Anterior cingulate cortex (tissue), 58 donors: ENCODE measurements at regions not wholly inside any gene's neighbourhood (a gene's known extent, or its start where the extent isn't known, plus 50 kb on each side); places are given as distances from the start of the nearest gene placed in this dataset.
"Not testable (repeated sequence)": the region's sequence is repeated elsewhere in the genome, so short reads cannot be mapped to it uniquely, and the experiment has no call there.

Experiments
- DNase-seq, 58 donors: peaks; one replicate each; lab custom pipeline; 2025; lab: John Stamatoyannopoulos, UW

DNA sequence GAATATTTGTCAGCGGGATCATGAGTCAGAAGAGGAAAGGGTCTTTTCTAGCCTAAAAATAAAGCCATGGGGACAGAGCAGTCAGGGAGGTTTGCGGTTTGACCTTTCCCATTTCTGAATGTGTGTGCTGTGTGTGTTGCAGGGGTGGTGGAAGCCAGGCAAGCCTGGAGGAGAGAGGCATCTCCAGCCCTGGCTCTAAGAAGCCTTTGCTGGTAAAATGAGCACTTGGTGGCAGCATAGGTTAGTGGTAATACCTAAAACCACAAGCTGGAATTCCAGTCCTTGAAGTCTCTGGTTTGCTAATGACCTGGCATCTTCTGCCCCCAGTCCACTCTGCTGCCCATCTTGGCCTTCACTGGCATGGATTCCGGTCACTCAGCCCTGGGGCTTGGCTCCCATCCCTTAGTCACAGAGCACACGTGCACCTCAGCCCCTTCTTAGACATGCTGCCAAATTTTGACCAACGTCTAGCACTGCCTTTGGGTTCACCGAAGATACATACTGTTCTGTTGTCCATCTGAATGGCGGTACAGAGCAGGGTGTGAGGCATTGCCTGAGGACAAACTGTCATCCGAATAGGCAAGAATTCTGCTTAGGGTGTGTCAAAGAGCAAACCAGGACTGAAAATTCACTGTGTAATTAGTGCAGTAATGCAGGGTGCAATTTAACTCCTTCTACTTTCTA is 52.7 kb downstream of the KCNA5 start:
- no peak for DNase-seq

DNA sequence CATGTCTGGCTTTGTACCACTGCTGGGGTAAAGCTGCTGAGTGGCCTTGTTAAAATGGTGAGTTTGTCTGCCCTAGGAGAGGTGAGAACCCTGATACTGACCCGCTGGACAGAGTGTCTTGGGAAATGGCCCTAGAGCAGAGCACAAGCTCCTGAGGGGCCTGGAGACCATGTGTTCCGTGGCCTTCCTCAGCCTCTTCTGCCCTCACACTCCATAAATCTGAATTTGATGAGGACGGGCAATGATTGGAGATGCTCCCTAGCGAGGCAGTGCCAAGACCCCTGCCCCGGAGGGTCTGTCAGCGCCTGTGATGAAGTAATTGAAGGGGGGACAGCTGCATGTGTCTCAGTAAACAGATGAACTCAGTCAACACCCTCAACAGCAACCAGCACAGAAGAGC is 54.1 kb downstream of the KCNA5 start:
- no peak for DNase-seq

DNA sequence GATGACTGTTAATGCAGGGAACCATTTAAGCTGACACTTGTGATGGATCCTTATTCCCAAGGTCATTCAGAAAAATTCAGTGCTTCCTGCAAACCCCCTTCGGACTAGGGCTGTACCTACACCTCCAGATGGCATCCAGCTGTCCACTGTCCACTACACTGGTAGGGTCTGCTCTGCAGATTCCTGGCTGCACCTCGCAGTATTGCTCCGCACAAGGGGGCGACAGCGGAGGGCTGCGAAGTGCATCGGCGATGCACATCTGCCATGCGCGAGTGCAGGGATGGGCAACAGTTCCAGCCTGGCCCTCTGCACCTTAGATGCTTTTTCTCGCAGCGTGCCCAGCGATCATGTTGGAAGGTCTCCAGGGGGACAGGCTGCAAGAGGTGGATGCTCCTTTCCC is 55.5 kb downstream of the KCNA5 start:
- no peak for DNase-seq

DNA sequence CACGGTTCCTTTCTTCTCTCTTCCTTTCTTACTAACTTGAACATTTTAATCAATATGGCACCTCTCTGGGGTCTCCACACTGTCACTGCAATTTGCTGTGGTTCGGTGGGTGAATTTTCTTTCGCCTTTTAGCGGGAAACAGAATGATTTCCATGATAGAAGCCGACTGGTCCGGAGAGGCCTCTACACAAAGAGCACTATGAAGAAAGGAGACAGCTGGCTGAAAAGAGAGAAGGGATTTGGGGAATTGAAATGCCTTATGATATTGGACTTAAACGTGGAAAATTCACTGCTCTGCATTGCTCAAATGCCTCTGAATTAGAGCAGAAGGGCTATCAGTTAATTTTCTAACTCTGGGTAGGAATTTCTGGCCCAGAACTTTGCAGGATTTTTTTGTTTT is 55.9 kb downstream of the KCNA5 start:
- no peak for DNase-seq

DNA sequence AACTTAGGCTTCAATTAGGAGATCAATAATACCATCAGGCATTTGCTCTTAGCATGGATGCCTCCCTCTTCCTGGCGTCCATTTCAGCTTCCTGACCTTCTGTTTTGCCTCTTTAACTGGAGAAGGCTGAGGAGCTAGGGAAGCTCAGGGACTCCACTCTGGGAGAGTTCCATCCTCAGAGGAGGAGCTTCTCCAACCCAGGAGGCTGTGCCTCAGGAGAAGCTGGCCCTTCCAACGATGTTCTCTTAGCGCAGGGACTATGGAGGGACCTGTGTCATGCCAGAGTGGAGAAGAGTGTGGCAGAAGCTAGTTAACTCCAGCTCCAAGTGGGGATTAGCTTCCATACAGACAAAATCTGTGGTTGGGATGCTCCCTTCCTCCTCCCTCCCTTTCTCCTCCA is 58.0 kb downstream of the KCNA5 start:
- no peak for DNase-seq

DNA sequence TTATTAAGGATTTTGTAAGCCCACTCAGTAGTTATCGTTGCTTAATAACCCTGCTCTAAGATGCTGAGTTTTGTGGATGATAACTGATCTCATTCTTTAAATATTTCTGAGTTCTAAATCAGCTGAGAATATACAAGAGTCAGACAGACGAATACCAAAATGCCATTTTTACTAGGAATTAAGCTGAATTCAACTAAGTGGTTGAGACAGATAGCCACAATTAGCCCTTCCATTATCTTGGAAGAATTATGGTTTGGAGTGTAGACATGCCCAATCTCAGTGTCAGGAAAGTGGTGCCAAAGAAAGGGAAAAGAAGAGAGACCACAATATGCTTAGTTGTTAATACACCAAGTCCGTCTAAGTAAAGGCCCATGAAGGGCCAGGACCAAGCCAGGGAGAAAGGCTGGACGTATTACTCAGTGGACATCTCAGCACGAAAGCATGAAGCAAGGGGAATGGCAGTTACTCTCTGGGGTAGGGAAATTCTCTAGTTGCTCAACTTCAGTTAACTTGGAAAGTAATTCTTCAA is 58.6 kb downstream of the KCNA5 start:
- no peak for DNase-seq

DNA sequence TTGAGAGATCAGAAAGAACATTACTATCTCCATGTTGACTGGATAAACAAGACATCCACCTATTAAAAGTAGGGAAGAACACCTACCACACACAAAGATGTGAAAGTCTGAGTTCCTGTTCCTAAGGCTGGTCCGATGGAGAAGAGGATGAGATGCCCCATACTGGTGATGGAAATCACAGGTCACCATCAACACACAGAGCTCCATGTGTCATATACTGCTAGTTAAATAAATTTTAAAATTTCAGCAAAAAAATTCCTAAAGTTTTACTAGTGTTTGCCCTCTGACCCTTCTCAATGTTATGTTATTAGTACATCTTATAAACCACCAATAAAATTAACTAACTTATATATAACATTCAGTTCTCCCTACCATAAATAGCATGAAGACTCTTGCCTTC is 59.1 kb downstream of the KCNA5 start:
- DNase-seq = no peak

DNA sequence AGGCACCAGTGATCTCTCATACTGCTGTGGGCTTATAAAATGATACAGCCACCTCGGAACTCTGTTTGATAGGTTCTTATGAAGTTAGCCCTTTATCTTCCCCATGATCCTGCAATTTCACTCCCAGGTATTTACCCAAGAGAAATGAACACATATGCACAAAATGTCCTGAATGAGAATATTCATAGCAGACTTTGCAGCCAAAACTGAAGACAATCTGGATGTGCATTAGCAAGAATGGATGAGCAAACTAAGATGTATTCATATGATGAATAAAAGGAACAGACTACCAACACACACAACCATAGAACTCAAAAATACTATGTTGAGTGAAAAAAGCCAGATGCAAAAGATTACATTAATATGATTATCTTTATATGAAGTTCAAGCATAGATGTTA is 66.7 kb downstream of the KCNA5 start:
- DNase-seq = no peak

DNA sequence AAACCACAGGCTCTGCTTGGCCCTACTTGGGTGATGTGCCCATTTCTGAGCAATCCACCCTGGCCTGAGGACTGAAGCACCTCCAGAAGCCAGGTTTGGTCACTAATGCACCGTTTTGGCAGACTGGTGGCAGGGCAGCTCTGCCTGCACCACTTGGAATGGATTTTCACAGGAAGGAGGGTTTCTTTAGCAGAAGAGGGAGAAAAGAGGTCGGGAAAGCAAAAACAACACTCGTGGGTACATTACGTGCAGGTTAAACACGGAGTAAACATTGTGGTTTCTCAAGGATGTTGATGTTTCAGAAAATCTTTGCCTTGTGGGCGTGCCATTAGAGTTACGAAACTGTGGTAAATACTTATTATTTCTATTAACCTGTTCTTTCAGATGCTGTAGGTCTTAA is 70.8 kb downstream of the KCNA5 start:
- DNase-seq = no peak

DNA sequence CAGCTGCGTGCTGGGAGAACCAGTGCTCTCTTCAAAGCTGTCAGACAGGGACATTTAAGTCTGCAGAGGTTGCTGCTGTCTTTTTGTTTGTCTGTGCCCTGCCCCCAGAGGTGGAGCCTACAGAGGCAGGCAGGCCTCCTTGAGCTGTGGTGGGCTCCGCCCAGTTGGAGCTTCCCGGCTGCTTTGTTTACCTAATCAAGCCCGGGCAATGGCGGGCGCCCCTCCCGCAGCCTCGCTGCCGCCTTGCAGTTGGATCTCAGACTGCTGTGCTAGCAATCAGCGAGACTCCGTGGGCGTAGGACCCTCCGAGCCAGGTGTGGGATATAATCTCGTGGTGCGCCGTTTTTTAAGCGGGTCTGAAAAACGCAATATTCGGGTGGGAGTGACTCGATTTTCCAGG is 78.1 kb downstream of the KCNA5 start:
- not testable (repeated sequence) for DNase-seq

DNA sequence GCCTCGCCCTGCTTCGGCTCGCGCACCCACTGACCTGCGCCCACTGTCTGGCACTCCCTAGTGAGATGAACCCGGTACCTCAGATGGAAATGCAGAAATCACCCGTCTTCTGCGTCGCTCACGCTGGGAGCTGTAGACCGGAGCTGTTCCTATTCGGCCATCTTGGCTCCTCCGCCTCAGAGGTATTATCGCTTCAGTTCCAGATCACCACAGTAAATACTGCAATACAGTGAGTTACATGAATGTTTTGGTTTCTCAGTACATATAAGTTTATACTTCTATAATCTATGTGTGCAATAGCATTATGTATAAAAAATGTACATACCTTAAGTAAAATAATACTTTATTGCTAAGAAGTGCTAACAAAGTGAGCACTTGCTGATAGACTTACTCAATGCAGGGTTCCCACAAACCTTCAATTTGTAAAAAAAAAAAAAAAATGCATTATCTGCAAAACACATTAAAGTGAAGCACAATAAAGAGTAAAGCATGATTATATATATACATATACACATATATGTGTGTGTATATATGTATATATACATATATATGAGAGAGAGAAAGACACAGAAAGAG is 78.7 kb downstream of the KCNA5 start:
- not testable (repeated sequence) for DNase-seq

DNA sequence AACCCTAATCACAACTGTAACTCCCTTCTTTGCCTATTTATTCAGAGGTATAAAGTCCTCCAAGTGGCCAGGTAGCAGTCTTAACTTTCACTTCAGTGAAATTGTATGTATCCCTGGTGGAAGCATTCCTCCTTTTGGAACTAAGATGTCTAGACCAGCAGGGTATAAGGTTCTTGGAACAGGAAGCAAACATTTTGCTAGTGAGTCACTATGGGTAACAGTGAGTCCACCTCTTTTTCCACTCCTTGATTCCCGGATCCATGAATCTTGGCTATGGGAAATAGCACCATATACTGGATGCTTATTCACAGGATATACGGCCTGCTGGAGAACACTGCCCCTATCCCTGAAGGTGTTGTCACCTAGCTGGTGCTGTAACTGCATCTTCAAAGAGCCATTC is 80.2 kb downstream of the KCNA5 start:
- DNase-seq = no peak

DNA sequence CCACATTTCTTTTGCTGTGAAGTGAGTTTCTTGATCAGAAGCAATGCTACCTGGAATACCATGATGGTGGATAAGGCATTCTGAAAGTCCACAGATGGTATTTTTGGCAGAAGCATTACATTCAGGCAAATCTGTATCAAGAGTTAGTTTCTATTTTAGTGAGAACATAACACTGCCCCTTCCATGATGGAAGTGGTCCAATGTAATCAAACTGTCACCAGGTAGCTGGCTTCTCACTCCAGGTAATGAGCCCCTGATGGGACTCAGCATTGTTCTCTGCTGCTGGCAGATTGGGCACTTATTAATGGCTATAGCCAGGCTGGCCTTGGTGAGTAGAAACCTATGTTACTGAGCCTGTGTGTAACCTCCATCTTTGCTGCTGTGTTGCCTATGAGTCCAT is 80.7 kb downstream of the KCNA5 start:
- DNase-seq = no peak

DNA sequence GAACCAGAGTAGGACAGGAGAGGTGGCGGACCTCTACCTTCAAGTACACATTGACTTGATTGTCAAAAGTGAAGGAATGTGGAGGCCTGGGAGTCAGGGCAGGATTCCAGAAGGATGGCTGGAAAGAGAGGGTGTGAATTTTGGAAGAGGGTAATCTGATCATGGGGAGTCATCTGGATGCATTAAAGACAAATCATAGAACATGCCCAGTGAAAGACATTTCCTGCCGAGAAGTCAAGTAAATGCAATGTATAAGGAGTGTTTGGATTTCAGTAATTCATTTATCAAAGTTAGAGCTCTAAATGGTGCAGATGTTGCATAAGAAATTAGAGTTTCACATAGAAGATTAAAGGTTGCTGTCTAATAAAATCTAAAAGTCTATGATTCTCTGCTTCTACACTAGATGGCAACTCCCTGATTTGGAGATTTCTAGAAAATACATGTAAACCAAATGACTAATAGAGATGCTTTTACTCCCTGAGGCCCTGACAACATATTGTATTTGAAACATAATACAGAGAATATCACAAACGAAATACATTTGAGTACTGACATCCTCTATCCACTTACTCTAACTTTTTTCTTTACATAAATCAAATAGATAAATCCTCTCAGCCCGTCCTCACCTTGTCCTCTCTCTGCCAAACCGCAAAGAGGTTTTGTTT is 91.3 kb downstream of the KCNA5 start:
- no peak for DNase-seq

DNA sequence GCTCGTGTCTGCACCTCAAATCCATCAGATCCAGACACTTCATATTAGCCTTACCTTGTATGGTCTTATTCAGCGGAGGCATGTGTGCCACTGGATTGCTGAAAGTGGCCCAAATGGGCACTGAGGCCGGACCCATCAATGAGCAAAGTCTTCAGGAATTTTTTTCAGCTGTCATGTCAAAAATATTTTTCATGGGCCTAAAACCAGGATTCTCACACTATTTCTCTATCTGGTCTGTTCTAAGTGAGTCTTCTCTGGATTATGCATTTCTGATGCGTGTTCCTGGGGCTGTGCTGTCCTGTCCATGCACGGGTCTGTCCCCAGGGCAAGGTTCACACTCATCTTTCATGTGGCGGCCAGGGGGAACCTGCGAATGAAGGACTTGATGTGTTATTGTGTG is 94.6 kb downstream of the KCNA5 start:
- DNase-seq = no peak

DNA sequence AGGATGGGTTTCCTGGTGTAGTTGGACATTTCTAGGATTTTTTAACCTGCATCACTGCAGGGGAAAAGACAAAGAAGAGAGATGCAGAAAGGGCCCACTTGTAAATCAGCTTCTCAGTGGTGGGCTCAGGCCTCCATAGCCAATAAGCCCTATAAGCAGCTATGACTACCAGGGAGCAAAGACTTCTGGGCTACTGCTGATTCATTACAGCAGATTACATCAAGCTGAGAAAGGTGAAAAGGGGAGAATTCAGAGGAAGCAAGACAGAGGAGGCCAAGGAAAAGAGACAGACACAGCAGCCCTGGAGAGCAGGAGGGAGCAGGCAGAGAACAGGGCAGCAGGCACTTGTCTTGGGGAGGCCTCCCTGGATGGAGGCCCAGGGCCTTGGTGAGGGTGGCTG is 95.2 kb downstream of the KCNA5 start:
- no peak for DNase-seq

DNA sequence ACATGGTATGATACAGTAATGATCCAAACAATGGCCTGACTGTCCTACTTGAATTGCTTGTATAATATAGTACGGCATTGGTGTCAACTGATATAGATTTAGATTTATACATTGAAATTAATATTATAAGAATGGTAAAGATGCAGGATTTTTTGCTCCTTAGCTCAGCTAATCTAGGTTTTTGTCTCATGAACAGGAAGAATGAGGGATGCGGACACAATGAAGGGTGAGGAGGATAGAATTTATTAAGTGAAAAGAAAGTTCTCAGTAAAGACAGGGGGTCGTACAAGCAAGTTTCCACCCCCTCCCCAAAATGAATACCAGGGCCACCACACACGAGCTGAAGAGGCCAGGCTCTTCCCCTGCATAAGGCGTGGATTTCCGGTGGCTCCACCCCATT is 96.1 kb downstream of the KCNA5 start:
- DNase-seq = no peak

DNA sequence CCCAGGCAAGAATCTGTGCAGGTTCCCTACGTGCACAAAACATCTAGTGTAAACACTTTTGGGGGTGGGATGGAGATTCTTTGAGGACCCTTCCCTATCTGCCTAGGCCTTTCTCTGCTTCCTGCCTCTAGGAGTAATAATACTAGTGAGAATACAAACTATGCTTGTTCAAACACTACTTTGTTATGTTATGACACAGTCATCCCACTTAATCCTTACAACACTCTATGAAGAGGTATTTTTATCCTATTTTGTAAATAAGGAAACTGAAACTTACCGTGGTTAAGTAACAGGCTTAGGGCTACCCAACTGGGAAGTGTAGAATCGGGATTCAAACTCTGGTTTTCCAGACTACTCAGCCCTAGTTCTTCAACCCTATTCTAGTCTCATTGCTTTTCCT is 96.5 kb downstream of the KCNA5 start:
- DNase-seq = no peak

DNA sequence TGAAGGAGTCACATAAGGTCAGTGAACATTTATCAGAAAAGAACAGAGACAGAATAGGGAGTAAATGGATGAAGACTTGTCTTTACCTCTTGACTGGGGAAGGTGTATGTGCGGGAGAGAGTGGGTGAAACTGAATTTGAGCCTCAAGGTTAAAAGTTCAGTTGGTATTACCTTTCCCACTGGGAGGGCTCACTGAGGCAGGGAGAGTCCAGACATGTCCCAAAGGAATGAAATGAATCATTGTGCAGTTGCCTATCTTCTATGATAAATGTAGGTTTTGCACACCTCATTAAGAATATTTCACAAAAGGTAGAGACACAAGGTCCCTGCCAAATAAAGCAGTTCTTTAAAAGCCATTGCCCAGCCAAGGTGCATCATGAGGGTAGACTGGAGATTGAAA is 105.2 kb downstream of the KCNA5 start:
- no peak for DNase-seq

DNA sequence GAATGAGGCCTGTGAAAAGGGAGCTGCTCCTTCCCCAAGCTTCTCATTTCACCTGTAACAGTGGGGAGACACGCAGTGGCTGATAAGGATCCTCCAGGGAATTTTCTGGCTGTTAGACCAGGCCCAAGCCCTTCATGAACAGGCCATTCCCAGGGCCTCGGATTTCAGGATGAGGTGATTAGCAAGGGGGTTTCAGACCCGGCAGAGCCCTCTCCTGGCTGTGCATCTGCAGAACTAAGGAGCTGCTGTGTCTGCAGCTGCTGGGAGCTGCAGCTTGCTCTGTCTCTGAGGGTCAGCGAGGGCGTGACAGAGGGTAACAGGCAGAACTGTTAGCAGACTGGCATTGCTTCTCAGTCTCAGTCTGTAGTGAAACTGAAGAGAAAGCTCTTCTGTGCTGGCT is 110.4 kb downstream of the KCNA5 start:
- DNase-seq = no peak

DNA sequence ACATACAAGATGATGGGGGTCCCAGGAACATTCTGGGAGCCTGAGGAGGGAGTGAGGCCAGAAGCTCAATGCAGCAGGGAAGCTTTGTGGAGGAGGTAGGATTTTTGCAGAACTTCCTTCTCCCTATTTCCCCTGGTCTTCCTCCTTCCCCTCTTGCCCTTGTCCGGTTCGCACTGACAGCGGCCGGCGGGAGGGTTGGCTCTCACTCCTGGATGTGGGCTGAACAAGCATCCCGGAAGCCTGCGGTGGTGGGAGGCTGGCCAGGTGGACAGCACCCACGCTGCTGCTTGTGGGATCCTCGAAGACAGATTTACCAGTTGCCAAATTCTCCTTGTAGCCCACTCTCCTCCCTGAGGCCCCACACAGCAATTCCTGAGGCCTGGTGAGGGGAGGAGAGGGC is 112.2 kb downstream of the KCNA5 start:
- no peak for DNase-seq

DNA sequence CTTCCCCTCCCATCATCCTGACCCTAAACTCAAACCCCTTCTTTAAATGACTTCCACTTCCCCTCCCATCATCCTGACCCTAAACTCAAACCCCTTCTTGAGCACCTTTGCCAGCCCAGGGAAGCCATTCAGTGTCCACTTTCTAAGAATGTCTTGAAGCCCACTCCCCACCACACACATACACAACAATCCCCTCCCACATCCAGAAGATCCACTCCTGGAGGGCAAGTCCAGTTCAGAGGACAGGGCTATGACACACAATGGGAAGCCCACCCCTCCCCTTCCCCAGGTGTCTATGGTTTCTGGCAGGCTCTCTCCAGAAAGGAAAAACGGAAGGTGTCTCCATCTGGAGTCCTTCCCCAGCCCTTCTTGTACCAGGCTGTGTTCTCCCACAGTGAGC is 117.1 kb downstream of the KCNA5 start:
- DNase-seq = no peak
